ENCODE measurements at regions not wholly inside any gene's neighbourhood (a gene's known extent, or its start where the extent isn't known, plus 50 kb on each side); places are given as distances from the start of the nearest gene placed in this dataset.

DNA sequence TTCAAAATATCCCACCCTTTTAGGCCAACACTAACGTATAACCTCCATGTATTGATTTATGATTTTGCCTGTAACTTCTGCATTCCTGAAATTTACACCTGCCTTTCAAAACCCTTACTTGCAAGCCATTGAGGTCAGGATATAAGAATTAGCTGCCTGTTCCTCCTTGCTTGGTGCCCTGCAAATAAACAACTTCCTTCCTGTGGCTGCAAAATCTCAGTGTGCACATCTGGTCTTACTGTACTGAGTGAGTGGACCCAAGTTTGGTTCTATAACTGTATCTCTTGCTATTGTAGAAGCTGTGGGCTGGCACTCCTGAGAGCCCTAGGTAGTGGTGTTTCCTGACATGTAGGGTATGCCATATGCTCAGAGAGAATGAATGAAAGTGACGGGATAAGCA is 191.1 kb upstream of the RASGRP1 start:
- Histone ChIP-seq H4K20me1 (ENCODE audit: insufficient read depth, low read length) (no peaks in the 10 kb centered on the region), H3K4me1 (ENCODE audit: insufficient read depth, low read length, severe bottlenecking) (no peaks in the 10 kb centered on the region), H3K9ac (ENCODE audit: low read length) (no peak overlapping the region), H3K79me2 (ENCODE audit: insufficient read depth, low read length) (no peaks in the 10 kb centered on the region), H3K27ac (ENCODE audit: low read depth, low read length, poor library complexity, severe bottlenecking) (no peak overlapping the region), H3K4me2 (ENCODE audit: low read length) (no peak overlapping the region), H3K9me2 (ENCODE audit: low read depth, low read length) (no peaks in the 10 kb centered on the region), H3F3A (ENCODE audit: insufficient read depth, low read length) (no peaks in the 10 kb centered on the region), H3K27me3 (ENCODE audit: insufficient read depth, low read length) (no peaks in the 10 kb centered on the region), H3K36me3 (ENCODE audit: insufficient read depth, low read length) (no peaks in the 10 kb centered on the region), H3K9me3 (ENCODE audit: low read length) (no peaks in the 10 kb centered on the region), H3K4me3 (ENCODE audit: low read depth, low read length, poor library complexity, severe bottlenecking) (no peak overlapping the region), H2AFZ (ENCODE audit: low read length) (no peak overlapping the region)
- TF ChIP-seq, protein P1, sequence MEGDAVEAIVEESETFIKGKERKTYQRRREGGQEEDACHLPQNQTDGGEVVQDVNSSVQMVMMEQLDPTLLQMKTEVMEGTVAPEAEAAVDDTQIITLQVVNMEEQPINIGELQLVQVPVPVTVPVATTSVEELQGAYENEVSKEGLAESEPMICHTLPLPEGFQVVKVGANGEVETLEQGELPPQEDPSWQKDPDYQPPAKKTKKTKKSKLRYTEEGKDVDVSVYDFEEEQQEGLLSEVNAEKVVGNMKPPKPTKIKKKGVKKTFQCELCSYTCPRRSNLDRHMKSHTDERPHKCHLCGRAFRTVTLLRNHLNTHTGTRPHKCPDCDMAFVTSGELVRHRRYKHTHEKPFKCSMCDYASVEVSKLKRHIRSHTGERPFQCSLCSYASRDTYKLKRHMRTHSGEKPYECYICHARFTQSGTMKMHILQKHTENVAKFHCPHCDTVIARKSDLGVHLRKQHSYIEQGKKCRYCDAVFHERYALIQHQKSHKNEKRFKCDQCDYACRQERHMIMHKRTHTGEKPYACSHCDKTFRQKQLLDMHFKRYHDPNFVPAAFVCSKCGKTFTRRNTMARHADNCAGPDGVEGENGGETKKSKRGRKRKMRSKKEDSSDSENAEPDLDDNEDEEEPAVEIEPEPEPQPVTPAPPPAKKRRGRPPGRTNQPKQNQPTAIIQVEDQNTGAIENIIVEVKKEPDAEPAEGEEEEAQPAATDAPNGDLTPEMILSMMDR (IDR thresholded peaks at IDR 0.05; ENCODE audit: low read length): no peak
- no peak for TF ChIP-seq EZH2 (IDR thresholded peaks at IDR 0.05; ENCODE audit: borderline replicate concordance, low read length)

DNA sequence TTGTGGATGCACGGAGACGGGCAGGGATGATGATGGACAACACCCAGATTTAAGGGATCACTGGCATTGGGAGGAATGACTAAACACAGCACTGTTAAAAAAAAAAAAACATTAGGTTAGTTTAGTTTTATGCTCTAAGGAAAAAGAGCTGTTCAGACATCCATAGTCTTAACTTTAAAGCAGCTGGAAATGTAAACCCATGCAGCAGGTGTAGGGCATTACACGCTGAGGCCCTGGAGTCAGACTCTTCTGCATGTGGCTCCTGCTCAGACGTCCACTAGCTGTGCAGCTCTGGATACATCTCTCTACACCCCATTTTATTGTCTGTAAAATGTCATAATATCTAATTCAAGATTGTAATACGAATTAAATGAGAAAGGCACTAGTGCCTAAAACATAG is 191.8 kb upstream of the RASGRP1 start:
- no peaks in the 10 kb centered on the region for H3K9me2 ChIP-seq (ENCODE audit: low read depth, low read length)
- no peaks in the 10 kb centered on the region for H3K27me3 ChIP-seq (ENCODE audit: insufficient read depth, low read length)
- H4K20me1 ChIP-seq (ENCODE audit: insufficient read depth, low read length): no peaks in the 10 kb centered on the region
- H3F3A ChIP-seq (ENCODE audit: insufficient read depth, low read length): no peaks in the 10 kb centered on the region
- H3K4me3 ChIP-seq (ENCODE audit: low read depth, low read length, poor library complexity, severe bottlenecking): no peak overlapping the region
- no peaks in the 10 kb centered on the region for H3K36me3 ChIP-seq (ENCODE audit: insufficient read depth, low read length)
- no peaks in the 10 kb centered on the region for H3K79me2 ChIP-seq (ENCODE audit: insufficient read depth, low read length)
- no peak overlapping the region for H2AFZ ChIP-seq (ENCODE audit: low read length)
- H3K27ac ChIP-seq (ENCODE audit: low read depth, low read length, poor library complexity, severe bottlenecking): no peak overlapping the region
- no peak overlapping the region for H3K9ac ChIP-seq (ENCODE audit: low read length)
- no peak overlapping the region for H3K4me2 ChIP-seq (ENCODE audit: low read length)
- H3K4me1 ChIP-seq (ENCODE audit: insufficient read depth, low read length, severe bottlenecking): no peaks in the 10 kb centered on the region
- no peaks in the 10 kb centered on the region for H3K9me3 ChIP-seq (ENCODE audit: low read length)
- no peak for TF ChIP-seq EZH2 (IDR thresholded peaks at IDR 0.05; ENCODE audit: borderline replicate concordance, low read length)
- TF ChIP-seq, protein P1 (IDR thresholded peaks at IDR 0.05; ENCODE audit: low read length): no peak

GRCh38 chr15:38758043-38758442 is 193.4 kb upstream of the RASGRP1 start:
- Histone ChIP-seq H3K79me2 (ENCODE audit: insufficient read depth, low read length) (no peaks in the 10 kb centered on the region), H4K20me1 (ENCODE audit: insufficient read depth, low read length) (no peaks in the 10 kb centered on the region), H3K4me3 (ENCODE audit: low read depth, low read length, poor library complexity, severe bottlenecking) (no peak overlapping the region), H3K36me3 (ENCODE audit: insufficient read depth, low read length) (no peaks in the 10 kb centered on the region), H2AFZ (ENCODE audit: low read length) (no peak overlapping the region), H3K9ac (ENCODE audit: low read length) (no peak overlapping the region), H3K9me3 (ENCODE audit: low read length) (no peaks in the 10 kb centered on the region), H3K4me1 (ENCODE audit: insufficient read depth, low read length, severe bottlenecking) (no peaks in the 10 kb centered on the region), H3K9me2 (ENCODE audit: low read depth, low read length) (no peaks in the 10 kb centered on the region), H3K4me2 (ENCODE audit: low read length) (no peak overlapping the region), H3K27ac (ENCODE audit: low read depth, low read length, poor library complexity, severe bottlenecking) (no peak overlapping the region), H3K27me3 (ENCODE audit: insufficient read depth, low read length) (no peaks in the 10 kb centered on the region), H3F3A (ENCODE audit: insufficient read depth, low read length) (no peaks in the 10 kb centered on the region)
- TF ChIP-seq, protein P1 (IDR thresholded peaks at IDR 0.05; ENCODE audit: low read length): no peak
- TF ChIP-seq EZH2 (IDR thresholded peaks at IDR 0.05; ENCODE audit: borderline replicate concordance, low read length): no peak
